ENCODE measurements at regions not wholly inside any gene's neighbourhood (a gene's known extent, or its start where the extent isn't known, plus 50 kb on each side); places are given as distances from the start of the nearest gene placed in this dataset.

DNA sequence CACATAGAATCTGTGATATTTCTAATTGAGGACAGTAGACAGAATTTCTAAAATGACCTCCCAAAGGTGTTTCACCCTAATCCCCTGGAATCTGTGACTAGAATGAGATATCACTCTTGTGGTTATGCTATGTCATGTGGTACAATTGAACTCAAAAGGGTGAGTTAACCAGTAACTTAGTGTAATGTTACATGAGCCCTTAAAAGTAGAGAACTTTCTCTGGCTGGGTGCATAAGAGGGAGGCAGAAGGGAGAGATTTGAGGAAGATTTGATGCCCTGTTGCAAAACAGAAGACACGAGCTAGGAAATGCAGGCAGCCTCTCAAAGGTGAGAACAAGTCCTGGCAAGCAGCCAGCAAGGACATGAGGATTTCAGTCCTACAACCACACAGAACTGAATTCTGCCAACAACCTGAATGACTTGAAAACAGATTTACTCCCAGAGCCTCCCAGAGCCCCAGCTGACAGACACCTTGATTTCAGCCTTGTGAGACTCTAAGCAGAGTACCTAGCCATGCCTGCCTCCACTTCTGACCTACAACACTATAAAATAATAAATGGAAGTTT is 160.3 kb downstream of the MTHFS start:
- TF ChIP-seq, protein P1, sequence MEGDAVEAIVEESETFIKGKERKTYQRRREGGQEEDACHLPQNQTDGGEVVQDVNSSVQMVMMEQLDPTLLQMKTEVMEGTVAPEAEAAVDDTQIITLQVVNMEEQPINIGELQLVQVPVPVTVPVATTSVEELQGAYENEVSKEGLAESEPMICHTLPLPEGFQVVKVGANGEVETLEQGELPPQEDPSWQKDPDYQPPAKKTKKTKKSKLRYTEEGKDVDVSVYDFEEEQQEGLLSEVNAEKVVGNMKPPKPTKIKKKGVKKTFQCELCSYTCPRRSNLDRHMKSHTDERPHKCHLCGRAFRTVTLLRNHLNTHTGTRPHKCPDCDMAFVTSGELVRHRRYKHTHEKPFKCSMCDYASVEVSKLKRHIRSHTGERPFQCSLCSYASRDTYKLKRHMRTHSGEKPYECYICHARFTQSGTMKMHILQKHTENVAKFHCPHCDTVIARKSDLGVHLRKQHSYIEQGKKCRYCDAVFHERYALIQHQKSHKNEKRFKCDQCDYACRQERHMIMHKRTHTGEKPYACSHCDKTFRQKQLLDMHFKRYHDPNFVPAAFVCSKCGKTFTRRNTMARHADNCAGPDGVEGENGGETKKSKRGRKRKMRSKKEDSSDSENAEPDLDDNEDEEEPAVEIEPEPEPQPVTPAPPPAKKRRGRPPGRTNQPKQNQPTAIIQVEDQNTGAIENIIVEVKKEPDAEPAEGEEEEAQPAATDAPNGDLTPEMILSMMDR (IDR thresholded peaks at IDR 0.05), result no peak
- no peak for TF ChIP-seq POLR2A (IDR thresholded peaks at IDR 0.05)
